NCI-H2171 treated with DMSO at 0.1 percent for 48 hours (cell line): ENCODE measurements at regions not wholly inside any gene's neighbourhood (a gene's known extent, or its start where the extent isn't known, plus 50 kb on each side); places are given as distances from the start of the nearest gene placed in this dataset.

ENCODE experiments used
- DNase-seq: peaks from one replicate; lab custom pipeline; 2025; lab: John Stamatoyannopoulos, UW

GRCh38 chr1:43008115-43009060, 49.7 kb upstream of the SLC2A1 start:
- DNase-seq, result no peak
